GM18519 (cell line): ENCODE measurements at regions not wholly inside any gene's neighbourhood (a gene's known extent, or its start where the extent isn't known, plus 50 kb on each side); places are given as distances from the start of the nearest gene placed in this dataset.

Experiments used
- ATAC-seq: cut with Tn5 transposase; IDR thresholded peaks from one replicate; pipeline ENCODE4 v1.9.1; 2021; ENCODE audit warnings: mild to moderate bottlenecking, moderate library complexity; ENCODE audit not compliant: unreplicated experiment, low FRiP score

DNA sequence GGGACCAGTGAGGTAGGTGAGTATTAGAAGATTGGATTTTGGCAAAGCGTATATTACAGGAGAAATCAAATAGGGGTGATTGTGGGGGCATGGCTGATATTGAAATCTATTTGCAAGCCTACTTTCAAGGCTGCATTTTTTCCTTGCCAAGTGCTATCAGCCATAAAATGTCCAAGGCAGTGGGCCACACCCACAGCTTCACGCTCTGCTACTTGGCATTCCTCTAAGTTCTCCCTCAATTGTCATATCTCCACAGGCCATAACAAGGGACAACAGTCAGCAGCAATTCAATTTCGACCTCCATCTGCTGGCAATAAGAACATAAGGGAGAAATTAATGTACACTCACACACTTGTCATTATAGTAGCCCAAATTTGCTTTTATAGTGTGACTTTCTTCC lies 667.1 kb upstream of the PKN2 start:
- ATAC-seq: no peak

DNA sequence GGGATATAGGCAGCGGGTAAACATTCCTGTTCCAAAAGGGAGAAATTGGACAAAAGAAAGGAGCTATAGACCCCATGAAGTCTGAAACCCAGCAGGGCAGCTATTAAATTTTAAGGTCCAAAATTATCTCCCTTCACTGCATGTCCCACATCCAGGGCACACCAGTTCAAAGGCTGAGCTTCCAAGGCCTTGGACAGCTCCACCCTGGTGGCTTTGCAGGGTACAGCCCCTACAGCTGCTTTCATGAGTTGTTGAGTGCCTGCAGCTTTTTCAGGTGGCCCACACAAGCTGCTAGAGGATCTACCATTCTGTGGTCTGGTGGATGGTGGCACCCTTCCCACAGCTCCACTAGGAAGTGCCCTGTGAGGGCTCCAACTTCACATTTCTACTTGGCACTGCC lies 662.5 kb upstream of the PKN2 start:
- ATAC-seq: no peak

DNA sequence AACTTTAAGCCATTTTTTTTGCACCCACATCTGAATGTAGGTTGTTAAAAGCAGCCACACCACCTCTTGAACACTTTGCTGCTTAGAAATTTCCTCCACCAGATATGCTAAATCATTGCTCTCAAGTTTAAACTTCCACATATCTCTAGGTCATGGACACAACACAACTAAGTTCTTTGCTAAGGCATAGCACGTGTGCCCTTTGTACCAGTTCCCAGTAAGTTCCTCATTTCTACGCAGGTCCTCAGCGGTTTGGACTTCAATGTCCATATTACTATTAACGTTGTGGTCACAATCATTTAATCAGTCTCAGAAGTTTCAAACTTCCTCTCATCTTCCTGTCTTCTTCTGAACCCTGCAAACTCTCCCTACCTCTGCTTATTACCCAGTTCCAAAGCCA lies 661.6 kb upstream of the PKN2 start:
- no peak for ATAC-seq

- ATAC-seq: no peak
Observed at GRCh38 chr1:88029142-88029541, 654.9 kb upstream of the PKN2 start.

DNA sequence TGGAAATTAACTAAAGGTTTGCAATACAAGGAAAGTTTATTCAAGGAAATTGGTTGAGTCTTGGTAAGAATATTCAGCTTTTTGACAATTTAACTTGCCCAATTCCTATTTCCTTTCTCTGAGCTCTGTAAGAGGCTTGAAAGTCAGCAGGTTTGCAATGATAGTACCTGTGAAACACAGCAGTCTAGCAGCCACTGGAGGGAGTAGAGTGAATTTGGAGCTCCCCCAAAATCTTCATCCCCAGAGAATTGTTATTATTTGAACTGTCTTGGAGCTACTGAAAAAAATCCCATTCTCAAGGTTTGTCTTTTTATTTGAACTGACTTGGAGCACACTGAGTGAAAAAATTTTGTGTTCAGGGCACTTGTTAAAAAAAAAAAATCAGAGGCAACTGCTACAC lies 654.2 kb upstream of the PKN2 start:
- no peak for ATAC-seq

- ATAC-seq: no peak
Observed at GRCh38 chr1:88035578-88035977, 648.5 kb upstream of the PKN2 start.

GRCh38 chr1:88036345-88037014 lies 647.6 kb upstream of the PKN2 start:
- no peak for ATAC-seq

DNA sequence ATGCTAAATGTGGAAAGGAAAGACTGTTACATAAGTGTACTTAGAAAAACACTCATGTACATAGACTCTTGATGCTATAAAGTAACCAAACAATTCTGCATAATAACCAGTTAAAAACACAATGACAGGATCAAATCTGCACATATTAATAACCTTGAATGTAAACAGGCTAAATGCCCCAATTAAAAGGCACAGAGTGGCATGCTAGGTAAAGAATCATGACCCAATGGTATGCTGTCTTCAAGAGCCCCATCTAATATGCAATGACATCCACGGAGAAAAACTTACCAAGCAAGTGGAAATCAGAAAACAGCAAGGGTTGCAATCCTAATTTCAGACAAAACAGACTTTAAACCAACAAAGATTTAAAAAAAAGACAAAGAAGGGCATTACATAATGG lies 644.8 kb upstream of the PKN2 start:
- ATAC-seq: no peak

DNA sequence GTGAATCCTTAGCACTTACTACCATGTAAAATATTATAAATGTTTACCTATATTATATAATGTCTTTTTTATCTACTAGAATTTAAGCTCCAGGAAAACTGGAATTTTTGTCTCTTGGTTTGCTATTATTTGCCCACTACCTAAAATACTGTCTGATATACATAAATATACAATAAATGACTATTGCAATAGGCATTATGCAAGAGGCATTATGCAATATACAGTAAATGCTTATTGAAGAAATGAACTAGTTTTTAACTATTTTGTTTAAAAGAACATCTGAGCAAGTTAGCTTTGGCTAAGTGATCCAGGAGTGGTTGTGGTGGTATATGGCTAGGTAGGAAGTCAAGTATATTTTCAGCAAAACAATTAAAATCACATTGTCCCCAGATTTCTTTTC lies 640.2 kb upstream of the PKN2 start:
- no peak for ATAC-seq

GRCh38 chr1:88052167-88052566 lies 631.9 kb upstream of the PKN2 start:
- no peak for ATAC-seq

- ATAC-seq: no peak
Observed at GRCh38 chr1:88053065-88053464, 631.0 kb upstream of the PKN2 start.

DNA sequence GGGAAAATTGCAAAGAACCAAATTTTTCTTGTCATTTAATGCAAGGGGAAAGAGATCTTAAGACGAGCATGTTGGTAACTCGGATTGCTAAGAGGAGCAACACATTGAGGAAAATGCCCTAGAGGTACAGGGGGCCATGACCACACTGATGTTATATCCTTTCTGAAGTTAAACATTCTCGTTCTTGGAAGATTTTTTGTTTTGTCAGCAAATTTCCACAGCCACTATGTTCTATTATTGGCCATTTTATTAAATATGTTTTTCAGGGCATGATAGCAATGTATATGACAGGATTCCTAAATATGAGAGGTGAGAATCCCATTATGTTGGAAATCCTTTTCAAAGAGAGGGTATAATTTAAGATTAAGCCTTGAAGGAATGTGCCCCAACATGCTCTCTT lies 627.2 kb upstream of the PKN2 start:
- no peak for ATAC-seq

DNA sequence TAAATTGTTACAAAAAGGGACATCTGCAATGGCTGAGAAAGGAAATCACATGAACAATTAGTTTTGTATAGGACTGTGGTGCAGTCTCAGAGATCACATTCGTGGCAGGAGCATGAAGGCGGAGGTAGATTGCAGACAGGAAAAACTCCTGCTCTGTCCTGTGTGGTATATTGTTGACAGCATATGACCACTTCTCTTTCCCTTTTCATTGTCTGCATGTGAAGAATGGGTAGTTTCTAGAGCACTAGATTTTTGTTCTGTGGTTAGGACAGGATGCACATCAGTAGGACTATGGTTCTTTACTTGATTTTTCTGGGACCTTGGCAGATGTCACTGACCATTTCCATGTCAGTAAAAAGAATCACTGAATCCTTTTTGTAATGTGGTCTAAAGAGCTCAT lies 625.9 kb upstream of the PKN2 start:
- no peak for ATAC-seq

DNA sequence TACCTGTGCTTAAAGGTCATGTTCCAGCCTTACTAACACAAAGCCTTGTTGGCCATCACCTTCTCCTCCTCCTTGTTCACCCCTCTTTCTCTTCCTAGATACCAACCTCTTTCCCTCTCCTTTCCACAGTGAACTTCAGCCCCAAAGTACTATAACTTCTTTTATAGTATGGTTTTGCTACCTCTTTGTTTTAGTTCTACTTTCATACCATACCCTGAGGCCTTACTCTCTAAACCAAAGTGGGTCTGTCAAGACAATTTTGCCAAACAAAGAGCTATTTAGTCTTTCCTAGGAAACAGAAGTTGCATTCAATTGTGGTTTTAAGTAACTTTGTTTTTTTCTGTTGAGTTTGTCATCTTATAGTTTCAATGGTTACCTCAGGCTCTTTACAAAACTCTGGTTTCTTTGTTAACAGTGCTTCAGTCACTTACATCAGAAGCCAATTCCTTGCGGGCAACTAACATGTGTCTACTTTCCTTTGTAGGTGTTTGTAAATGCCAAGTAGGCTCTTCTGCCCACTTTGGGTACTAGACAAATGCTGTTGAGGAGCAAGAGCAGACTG lies 623.9 kb upstream of the PKN2 start:
- ATAC-seq: no peak

DNA sequence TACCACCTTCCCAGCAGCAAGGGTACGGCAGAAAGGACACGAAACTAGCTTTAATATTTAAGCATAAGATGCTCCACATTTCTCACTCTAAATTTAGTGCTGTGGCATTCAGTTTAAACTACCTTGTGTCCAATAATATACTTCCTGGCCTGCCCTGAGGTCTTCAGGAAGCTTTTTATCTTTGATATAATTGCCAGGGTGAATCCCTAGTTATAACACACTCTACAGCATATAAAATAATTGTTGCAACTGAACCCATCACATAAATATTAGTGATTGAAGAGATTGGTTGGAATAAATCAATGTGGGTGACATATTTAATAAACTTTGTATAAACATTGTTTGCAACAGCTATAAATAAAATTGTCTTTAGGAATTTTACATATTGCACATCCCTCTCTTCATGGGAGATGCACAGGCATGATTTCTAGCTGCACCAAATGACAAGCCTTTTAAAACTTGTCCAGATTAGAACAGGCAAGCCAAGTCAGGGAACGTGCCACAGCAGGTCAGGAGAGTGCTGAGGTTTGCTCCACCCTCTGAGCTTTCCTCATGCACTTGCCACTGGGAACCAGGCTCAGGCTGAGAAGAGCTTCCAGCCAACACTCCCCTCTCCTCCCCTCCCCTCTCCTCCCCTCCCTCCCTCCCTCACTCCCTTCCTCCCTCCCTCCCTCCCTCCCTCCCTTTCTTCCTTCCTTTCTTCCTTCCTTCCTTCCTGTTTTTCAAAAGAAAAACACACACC lies 623.2 kb upstream of the PKN2 start:
- no peak for ATAC-seq

- ATAC-seq: peak; percentile 75
Observed at GRCh38 chr1:88061492-88062177, 622.4 kb upstream of the PKN2 start.

GRCh38 chr1:88062650-88063153 lies 621.4 kb upstream of the PKN2 start:
- no peak for ATAC-seq

GRCh38 chr1:88063605-88064004 lies 620.5 kb upstream of the PKN2 start:
- no peak for ATAC-seq

GRCh38 chr1:88068407-88068960 lies 615.6 kb upstream of the PKN2 start:
- no peak for ATAC-seq

- no peak for ATAC-seq
Observed at GRCh38 chr1:88070956-88071355, 613.1 kb upstream of the PKN2 start.

DNA sequence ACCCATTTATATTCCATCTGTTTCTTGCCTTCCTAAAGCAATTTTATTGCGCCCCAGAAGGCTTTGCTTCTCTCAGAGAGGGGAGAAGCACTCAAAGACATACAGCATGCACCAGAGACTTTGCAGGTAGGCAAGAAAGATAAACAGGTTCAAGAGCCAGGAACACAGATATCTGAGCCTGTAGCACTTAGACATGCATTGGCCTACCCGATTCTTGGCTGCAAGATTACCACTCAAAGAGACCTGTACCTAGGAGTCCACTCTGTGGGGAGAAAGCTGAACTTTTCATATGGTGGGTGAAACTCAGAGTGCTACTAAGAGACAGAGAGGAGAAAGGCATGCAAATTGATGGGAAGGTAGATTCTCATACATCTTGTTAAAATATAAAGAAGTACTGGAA lies 609.4 kb upstream of the PKN2 start:
- no peak for ATAC-seq
